Fibroblast of pulmonary artery (primary cell): ENCODE measurements at regions not wholly inside any gene's neighbourhood (a gene's known extent, or its start where the extent isn't known, plus 50 kb on each side); places are given as distances from the start of the nearest gene placed in this dataset.
A peak's percentile ranks its signal among the peaks of the same experiment; 100 is the strongest.

Source experiments
- DNase-seq: peaks from one replicate; pipeline ENCODE4 v3.0.0-alpha.2; 2010; ENCODE audit warnings: low read depth
- H3K4me3 ChIP-seq: replicated peaks from 2 replicates; pipeline ENCODE4 v1.5.1; 2011; ENCODE audit warnings: low read depth, mild to moderate bottlenecking, control low read depth, low read length, moderate library complexity
- TF ChIP-seq, protein P1 (sequence below): IDR thresholded peaks from 2 replicates; pipeline ENCODE4 v1.5.1; 2011; ENCODE audit warnings: mild to moderate bottlenecking, control low read depth, low read length, inconsistent platforms; ENCODE audit errors: missing control alignments

DNA sequence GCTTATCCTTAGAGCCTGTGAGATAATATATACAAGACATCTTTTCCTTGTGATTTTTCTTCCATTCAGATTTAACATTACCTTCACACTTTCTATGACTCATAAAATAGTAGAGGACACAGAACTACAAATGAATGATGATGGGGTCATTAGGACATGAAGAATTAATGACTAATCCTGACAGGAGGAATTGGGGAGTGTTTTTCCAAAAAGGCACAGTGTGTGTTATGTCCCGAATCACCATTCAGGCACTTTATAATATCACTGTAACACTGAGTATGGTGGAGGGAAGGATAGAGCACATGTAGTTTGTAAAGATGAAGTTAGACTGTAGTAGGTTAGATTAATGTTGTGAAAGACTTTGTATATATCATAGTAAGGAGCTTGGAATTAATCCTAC, 391.3 kb downstream of the JRKL start:
- DNase-seq, result peak; percentile 10
- H3K4me3 ChIP-seq, result no peak overlapping the region
- TF ChIP-seq, protein P1, sequence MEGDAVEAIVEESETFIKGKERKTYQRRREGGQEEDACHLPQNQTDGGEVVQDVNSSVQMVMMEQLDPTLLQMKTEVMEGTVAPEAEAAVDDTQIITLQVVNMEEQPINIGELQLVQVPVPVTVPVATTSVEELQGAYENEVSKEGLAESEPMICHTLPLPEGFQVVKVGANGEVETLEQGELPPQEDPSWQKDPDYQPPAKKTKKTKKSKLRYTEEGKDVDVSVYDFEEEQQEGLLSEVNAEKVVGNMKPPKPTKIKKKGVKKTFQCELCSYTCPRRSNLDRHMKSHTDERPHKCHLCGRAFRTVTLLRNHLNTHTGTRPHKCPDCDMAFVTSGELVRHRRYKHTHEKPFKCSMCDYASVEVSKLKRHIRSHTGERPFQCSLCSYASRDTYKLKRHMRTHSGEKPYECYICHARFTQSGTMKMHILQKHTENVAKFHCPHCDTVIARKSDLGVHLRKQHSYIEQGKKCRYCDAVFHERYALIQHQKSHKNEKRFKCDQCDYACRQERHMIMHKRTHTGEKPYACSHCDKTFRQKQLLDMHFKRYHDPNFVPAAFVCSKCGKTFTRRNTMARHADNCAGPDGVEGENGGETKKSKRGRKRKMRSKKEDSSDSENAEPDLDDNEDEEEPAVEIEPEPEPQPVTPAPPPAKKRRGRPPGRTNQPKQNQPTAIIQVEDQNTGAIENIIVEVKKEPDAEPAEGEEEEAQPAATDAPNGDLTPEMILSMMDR, result no peak

DNA sequence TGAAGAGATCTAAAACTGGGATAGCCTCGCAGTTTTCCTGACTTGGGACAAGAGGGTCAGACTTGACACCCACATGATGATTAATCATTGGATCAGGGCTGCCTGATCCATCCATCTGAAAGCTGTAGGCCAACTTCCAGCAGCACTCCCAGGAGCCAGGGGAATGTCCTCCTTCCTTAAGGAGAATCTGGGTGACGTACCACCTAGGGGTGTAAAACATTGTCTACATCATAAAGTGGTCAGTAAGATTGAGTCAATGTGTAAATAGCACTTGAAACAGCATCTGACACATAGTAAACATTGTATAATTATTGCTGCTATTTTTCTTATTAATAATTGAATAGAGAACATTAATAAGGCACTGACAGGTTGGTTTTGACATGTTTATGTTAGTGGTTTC, 392.8 kb downstream of the JRKL start:
- TF ChIP-seq, protein P1, result no peak
- no peak for DNase-seq
- H3K4me3 ChIP-seq, result no peak overlapping the region

DNA sequence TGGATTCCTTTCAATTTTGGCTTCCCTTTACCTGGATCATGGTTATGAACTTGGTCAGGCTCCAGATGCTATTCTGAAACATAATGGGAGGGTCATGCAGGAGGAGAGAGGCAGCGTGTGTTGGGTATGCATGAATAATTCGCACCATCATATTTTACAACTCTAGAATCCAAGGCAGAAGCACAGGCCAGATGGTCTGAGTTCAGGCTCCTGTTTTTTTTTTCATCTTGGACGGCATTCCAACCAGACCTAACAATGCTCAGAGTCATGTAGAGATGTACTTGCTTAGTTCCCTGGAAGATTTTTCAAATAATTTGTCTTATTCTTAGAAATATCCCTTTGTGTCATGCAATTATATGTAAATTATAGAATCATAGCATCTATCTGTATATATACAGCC, 393.5 kb downstream of the JRKL start:
- no peak overlapping the region for H3K4me3 ChIP-seq
- TF ChIP-seq, protein P1, result no peak
- no peak for DNase-seq

DNA sequence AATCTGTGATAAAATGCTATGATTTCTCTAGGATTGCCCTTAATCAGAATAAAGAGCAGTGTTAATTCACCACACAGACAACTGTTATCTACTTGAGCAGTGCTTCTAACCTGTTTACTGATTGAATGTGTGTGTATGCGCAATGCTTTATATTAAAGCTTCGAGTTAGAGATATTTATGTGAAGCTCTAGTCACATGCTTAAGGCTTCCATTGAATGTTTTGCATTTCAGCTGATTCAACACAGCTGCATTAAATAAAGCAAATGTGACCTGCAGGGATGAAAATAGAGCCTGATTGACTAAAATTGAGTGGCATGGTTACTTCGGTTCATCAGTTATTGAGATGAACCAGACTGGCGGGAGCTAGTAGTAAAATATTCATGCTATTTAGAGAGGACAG, 395.3 kb downstream of the JRKL start:
- no peak for DNase-seq
- TF ChIP-seq, protein P1, result no peak
- no peak overlapping the region for H3K4me3 ChIP-seq

DNA sequence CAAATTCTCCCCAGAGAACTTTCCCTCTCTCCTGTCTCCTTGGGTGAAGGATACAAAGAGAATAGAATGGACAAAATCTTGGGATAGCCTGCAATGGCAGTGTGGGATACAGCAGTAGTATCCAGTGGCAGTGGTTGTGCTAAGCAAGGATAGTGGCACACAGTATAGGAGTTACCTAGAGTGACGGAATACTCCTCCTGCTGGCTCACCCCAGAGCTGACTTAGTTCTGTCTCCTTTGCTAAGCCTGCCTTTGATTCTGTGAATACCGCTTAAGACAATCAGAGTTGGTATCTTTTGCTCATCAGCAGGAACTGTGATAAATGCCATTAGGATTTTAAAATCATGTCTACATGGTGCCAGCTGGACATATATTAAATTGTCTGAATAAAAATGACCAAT, 404.3 kb downstream of the JRKL start:
- no peak for DNase-seq
- no peak overlapping the region for H3K4me3 ChIP-seq
- TF ChIP-seq, protein P1, result no peak

DNA sequence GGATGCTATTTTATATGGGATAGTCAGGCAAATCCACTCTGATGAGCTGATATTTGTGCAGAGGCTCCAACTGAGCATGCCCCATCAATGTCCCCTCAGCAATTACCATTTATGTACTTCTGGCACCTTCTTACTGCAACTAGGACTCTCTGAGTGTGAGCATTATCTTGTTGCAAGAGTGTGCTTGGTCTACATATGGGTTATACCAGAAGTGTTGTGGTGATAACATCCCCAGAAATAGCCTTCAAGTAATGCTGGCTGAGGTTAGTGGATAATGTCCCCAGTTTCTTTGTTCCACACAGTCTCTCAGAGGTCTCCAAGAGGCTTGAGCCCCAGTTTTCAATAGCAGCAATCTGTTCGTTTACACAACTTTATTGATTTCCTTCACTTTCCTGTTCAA, 408.6 kb downstream of the JRKL start:
- TF ChIP-seq, protein P1, result no peak

DNA sequence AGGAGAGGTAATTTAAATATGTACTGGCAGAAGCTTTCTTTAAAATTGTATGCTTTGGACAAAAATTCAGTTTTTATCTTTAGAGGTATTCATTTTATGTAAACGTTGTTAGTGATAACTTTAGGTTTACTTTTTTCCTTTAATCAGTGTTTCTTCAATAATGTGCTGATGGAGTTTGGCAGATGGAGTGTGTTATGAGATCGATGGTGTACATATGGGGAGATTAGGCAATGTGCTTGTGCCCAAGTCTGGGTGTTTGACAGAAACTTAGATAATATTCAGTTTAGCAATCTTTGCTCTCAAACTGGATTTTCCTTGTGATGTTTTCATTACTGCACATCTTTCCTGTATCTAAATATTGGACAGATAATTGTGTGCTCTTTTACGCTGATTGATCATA, 425.4 kb downstream of the JRKL start:
- no peak for DNase-seq
- H3K4me3 ChIP-seq, result no peak overlapping the region
- TF ChIP-seq, protein P1, result no peak

More for the DNA sequence above, 408.6 kb downstream of the JRKL start:
- H3K4me3 ChIP-seq, result no peak overlapping the region
- no peak for DNase-seq
